CD14-positive monocyte (primary cell): ENCODE measurements at regions not wholly inside any gene's neighbourhood (a gene's known extent, or its start where the extent isn't known, plus 50 kb on each side); places are given as distances from the start of the nearest gene placed in this dataset.

Source experiments
- DNase-seq, 3 donors: peaks; one replicate each; pipeline ENCODE4 v3.0.0-alpha.2; 2011 to 2022
- H2AFZ ChIP-seq: 2 replicates; pipeline ENCODE4 v1.6.0; 2012; ENCODE audit warnings: mild to moderate bottlenecking, low read depth, low read length, inconsistent platforms; ENCODE audit not compliant: insufficient read depth, poor library complexity, severe bottlenecking
- H3K27ac ChIP-seq, 2 donors: 1 replicate in 1 of 2; 2 replicates in 1 of 2; pipeline ENCODE4 v1.5.1; 2012 to 2013; ENCODE audit warnings: low read length in 2 of 2, control low read depth in 1 of 2, inconsistent platforms in 1 of 2, low read depth in 1 of 2, mild to moderate bottlenecking in 1 of 2
- H3K27me3 ChIP-seq, 2 donors: one replicate each; pipeline versions ENCODE4 v1.6.0 to v1.6.1; 2011 to 2013; ENCODE audit warnings: low read length in 2 of 2; ENCODE audit not compliant: control insufficient read depth in 2 of 2, insufficient read depth in 2 of 2
- H3K36me3 ChIP-seq, 2 donors: replicated peaks in 1 of 2; 1 replicate in 1 of 2; 2 replicates in 1 of 2; pipeline versions ENCODE4 v1.5.1 to v1.6.1; 2012 to 2013; ENCODE audit warnings: low read length in 2 of 2, control low read depth in 1 of 2, inconsistent platforms in 1 of 2, mild to moderate bottlenecking in 1 of 2; ENCODE audit not compliant: insufficient read depth in 2 of 2, control insufficient read depth in 1 of 2
- H3K4me1 ChIP-seq, 2 donors: 1 replicate in 1 of 2; 2 replicates in 1 of 2; pipeline versions ENCODE4 v1.5.1 to v1.6.1; 2012 to 2013; ENCODE audit warnings: low read length in 2 of 2, control low read depth in 1 of 2, inconsistent platforms in 1 of 2, mild to moderate bottlenecking in 1 of 2, moderate library complexity in 1 of 2; ENCODE audit not compliant: insufficient read depth in 2 of 2, control insufficient read depth in 1 of 2
- H3K4me2 ChIP-seq: replicated peaks from 2 replicates; pipeline ENCODE3; 2012; ENCODE audit warnings: low read length, moderate library complexity, mild to moderate bottlenecking; ENCODE audit not compliant: poor library complexity, severe bottlenecking; ENCODE audit errors: extremely low read depth
- H3K4me3 ChIP-seq, 3 experiments: fragments of 200-600 bp in 1 of 3; sonication (generic) in 1 of 3; replicated peaks in 1 of 3; 1 replicate in 2 of 3; 2 replicates in 1 of 3; pipeline ENCODE4 v1.5.1; 2011 to 2013; ENCODE audit warnings: low read length in 3 of 3, mild to moderate bottlenecking in 3 of 3, control low read depth in 2 of 3, low read depth in 2 of 3, inconsistent platforms in 1 of 3, moderate library complexity in 1 of 3
- H3K79me2 ChIP-seq: 2 replicates; pipeline ENCODE4 v1.6.0; 2012; ENCODE audit warnings: mild to moderate bottlenecking, control low read depth, inconsistent platforms, low read length, moderate library complexity; ENCODE audit not compliant: insufficient read depth
- H3K9ac ChIP-seq: 2 replicates; pipeline ENCODE4 v1.6.0; 2017; ENCODE audit warnings: low read length, mild to moderate bottlenecking; ENCODE audit not compliant: insufficient read depth, poor library complexity, severe bottlenecking
- H3K9me3 ChIP-seq, 2 donors: replicated peaks in 1 of 2; 1 replicate in 1 of 2; 2 replicates in 1 of 2; pipeline versions ENCODE4 v1.5.1 to v1.6.1; 2012 to 2013; ENCODE audit warnings: low read length in 2 of 2, control low read depth in 1 of 2; ENCODE audit not compliant: control insufficient read depth in 1 of 2, insufficient read depth in 1 of 2
- H4K20me1 ChIP-seq: 2 replicates; pipeline ENCODE4 v1.6.0; 2012; ENCODE audit warnings: mild to moderate bottlenecking, low read length, control low read depth, moderate library complexity; ENCODE audit not compliant: insufficient read depth
- H3K27ac Mint-ChIP-seq, 7 donors: one replicate each; pipeline ENCODE4 v1.8.0; 2020; ENCODE audit warnings: mild to moderate bottlenecking in 7 of 7, mixed read lengths in 7 of 7, moderate library complexity in 6 of 7, inconsistent platforms in 2 of 7
- H3K27me3 Mint-ChIP-seq, 3 donors: one replicate each; pipeline ENCODE4 v1.8.0; 2021 to 2022; ENCODE audit warnings: low read depth in 3 of 3, mild to moderate bottlenecking in 3 of 3, mixed read lengths in 3 of 3, moderate library complexity in 3 of 3, inconsistent platforms in 1 of 3
- H3K36me3 Mint-ChIP-seq, 2 donors: one replicate each; pipeline ENCODE4 v1.8.0; 2020; ENCODE audit warnings: mixed read lengths in 2 of 2, inconsistent platforms in 1 of 2, mild to moderate bottlenecking in 1 of 2
- H3K4me1 Mint-ChIP-seq: one replicate; pipeline ENCODE4 v1.8.0; 2020; ENCODE audit warnings: mild to moderate bottlenecking, mixed read lengths
- H3K4me3 Mint-ChIP-seq, 2 donors: one replicate each; pipeline ENCODE4 v1.8.0; 2020; ENCODE audit warnings: mild to moderate bottlenecking in 2 of 2, mixed read lengths in 2 of 2, moderate library complexity in 1 of 2
- H3K9me3 Mint-ChIP-seq, 7 donors: one replicate each; pipeline ENCODE4 v1.8.0; 2020 to 2022; ENCODE audit warnings: mixed read lengths in 7 of 7, mild to moderate bottlenecking in 6 of 7, moderate library complexity in 6 of 7, inconsistent platforms in 2 of 7
- WGBS: methylation state at CpG from one replicate; pipeline ENCODE4 v1.1.5; 2013; ENCODE audit warnings: missing lambda C conversion rate; ENCODE audit not compliant: insufficient coverage; 5-methylcytosine and 5-hydroxymethylcytosine counted together
- intact Hi-C, 2 donors: fragments of 100-400 bp; cut with micrococcal nuclease; formaldehyde crosslinking; loops; one replicate each; pipeline versions ENCODE4 v1.15.0 to v1.15.1; 2023
- TF ChIP-seq, protein P1 (sequence below): fragments of 200-600 bp; IDR thresholded peaks from one replicate; pipeline ENCODE4 v1.8.0; 2022; ENCODE audit warnings: antibody characterized with exemption, mild to moderate bottlenecking

DNA sequence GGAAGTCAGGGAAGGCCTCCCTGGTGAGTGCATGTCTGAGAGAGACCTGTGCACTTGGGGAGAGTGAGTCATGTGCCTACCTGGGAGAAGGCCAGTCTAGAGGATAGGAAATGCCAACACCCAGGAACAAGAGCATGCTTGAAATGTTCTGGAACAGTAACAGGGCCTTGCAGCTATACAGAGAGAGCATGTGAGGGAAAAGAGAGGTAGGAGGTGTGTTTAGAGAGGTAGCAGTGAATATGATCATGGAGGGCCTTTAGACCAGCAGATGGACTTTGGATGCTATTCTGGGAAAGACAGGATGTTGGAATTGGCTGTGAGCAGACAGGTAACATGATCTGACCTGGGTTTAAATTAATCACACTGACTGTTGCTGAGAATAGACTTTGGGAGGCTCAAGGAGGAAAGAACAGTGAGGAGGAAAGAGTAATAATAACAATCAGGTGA lies 1143.6 kb downstream of the FLRT2 start:
- TF ChIP-seq, protein P1, sequence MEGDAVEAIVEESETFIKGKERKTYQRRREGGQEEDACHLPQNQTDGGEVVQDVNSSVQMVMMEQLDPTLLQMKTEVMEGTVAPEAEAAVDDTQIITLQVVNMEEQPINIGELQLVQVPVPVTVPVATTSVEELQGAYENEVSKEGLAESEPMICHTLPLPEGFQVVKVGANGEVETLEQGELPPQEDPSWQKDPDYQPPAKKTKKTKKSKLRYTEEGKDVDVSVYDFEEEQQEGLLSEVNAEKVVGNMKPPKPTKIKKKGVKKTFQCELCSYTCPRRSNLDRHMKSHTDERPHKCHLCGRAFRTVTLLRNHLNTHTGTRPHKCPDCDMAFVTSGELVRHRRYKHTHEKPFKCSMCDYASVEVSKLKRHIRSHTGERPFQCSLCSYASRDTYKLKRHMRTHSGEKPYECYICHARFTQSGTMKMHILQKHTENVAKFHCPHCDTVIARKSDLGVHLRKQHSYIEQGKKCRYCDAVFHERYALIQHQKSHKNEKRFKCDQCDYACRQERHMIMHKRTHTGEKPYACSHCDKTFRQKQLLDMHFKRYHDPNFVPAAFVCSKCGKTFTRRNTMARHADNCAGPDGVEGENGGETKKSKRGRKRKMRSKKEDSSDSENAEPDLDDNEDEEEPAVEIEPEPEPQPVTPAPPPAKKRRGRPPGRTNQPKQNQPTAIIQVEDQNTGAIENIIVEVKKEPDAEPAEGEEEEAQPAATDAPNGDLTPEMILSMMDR = no peak
- intact Hi-C loops = no loop called here
- Mint-ChIP-seq H3K9me3 (peaks cover 0 to 5% (median under 1%) of the 10 kb centered on the region in 7 donors), H3K4me3 (no peak overlapping the region), H3K27me3 (no peaks in the 10 kb centered on the region), H3K36me3 (no peaks in the 10 kb centered on the region), H3K4me1 (no peaks in the 10 kb centered on the region), H3K27ac (no peak overlapping the region)
- H3K27me3 ChIP-seq = no peaks in the 10 kb centered on the region
- H3K4me3 ChIP-seq = no peak overlapping the region
- DNase-seq = no peak
- no peaks in the 10 kb centered on the region for H4K20me1 ChIP-seq
- H3K79me2 ChIP-seq = no peaks in the 10 kb centered on the region
- H3K9me3 ChIP-seq = no peaks in the 10 kb centered on the region
- H3K9ac ChIP-seq = no peak overlapping the region
- no peak overlapping the region for H2AFZ ChIP-seq
- no peak overlapping the region for H3K4me2 ChIP-seq
- H3K4me1 ChIP-seq = no peaks in the 10 kb centered on the region
- no peak overlapping the region for H3K27ac ChIP-seq
- H3K36me3 ChIP-seq = no peaks in the 10 kb centered on the region

- Histone ChIP-seq H4K20me1 (no peaks in the 10 kb centered on the region), H3K9ac (no peak overlapping the region), H2AFZ (no peak overlapping the region), H3K27ac (no peak overlapping the region), H3K4me2 (no peak overlapping the region), H3K36me3 (no peaks in the 10 kb centered on the region), H3K4me3 (no peak overlapping the region), H3K4me1 (no peaks in the 10 kb centered on the region), H3K79me2 (no peaks in the 10 kb centered on the region), H3K27me3 (no peaks in the 10 kb centered on the region), H3K9me3 (no peaks in the 10 kb centered on the region)
- Mint-ChIP-seq H3K4me1 (no peaks in the 10 kb centered on the region), H3K36me3 (no peaks in the 10 kb centered on the region), H3K9me3 (peaks cover 0 to 5% (median 3%) of the 10 kb centered on the region in 7 donors), H3K27ac (no peak overlapping the region), H3K4me3 (no peak overlapping the region), H3K27me3 (no peaks in the 10 kb centered on the region)
- WGBS = no CpG with 5 or more reads among the region's 2 CpGs
- DNase-seq = no peak
- intact Hi-C loops = no loop called here
- TF ChIP-seq, protein P1 = no peak
These were observed 1142.1 kb downstream of the FLRT2 start for GRCh38 chr14:86672080-86672479.
